Neural progenitor cell (in vitro differentiated cells): ENCODE measurements at regions not wholly inside any gene's neighbourhood (a gene's known extent, or its start where the extent isn't known, plus 50 kb on each side); places are given as distances from the start of the nearest gene placed in this dataset.
"Not testable (repeated sequence)": the region's sequence is repeated elsewhere in the genome, so short reads cannot be mapped to it uniquely, and the experiment has no call there.

ENCODE experiments used
- DNase-seq: peaks from one replicate; pipeline ENCODE4 v3.0.0-alpha.2; 2016; ENCODE audit warnings: low spot score
- H2AFZ ChIP-seq: fragments of 200-600 bp; sonication (generic); replicated peaks from 2 replicates; pipeline ENCODE4 v1.6.1; 2016; ENCODE audit warnings: antibody characterized with exemption
- H3F3A ChIP-seq: fragments of 200-600 bp; sonication (generic); 2 replicates; pipeline ENCODE4 v1.6.1; 2016; ENCODE audit warnings: antibody characterized with exemption, low read depth
- H3K27ac ChIP-seq: fragments of 200-600 bp; sonication (generic); 2 replicates; pipeline ENCODE4 v1.5.1; 2016; ENCODE audit warnings: mild to moderate bottlenecking
- H3K27me3 ChIP-seq: fragments of 200-600 bp; sonication (generic); 2 replicates; pipeline ENCODE4 v1.6.1; 2016; ENCODE audit warnings: mild to moderate bottlenecking, moderate library complexity
- H3K36me3 ChIP-seq: fragments of 200-600 bp; sonication (generic); 2 replicates; pipeline ENCODE4 v1.5.1; 2016
- H3K4me1 ChIP-seq: fragments of 200-600 bp; sonication (generic); 2 replicates; pipeline ENCODE4 v1.6.1; 2016; ENCODE audit warnings: mixed run types
- H3K4me2 ChIP-seq: fragments of 200-600 bp; sonication (generic); 2 replicates; pipeline ENCODE4 v1.6.1; 2016
- H3K4me3 ChIP-seq: fragments of 200-600 bp; sonication (generic); 2 replicates; pipeline ENCODE4 v1.5.1; 2016
- H3K79me2 ChIP-seq: fragments of 200-600 bp; sonication (generic); 2 replicates; pipeline ENCODE4 v1.6.1; 2016; ENCODE audit warnings: low read depth
- H3K9ac ChIP-seq: fragments of 200-600 bp; sonication (generic); 2 replicates; pipeline ENCODE4 v1.6.1; 2016
- H3K9me3 ChIP-seq: fragments of 200-600 bp; sonication (generic); 2 replicates; pipeline ENCODE4 v1.5.1; 2016; ENCODE audit warnings: low read depth
- H4K20me1 ChIP-seq: fragments of 200-600 bp; sonication (generic); 2 replicates; pipeline ENCODE4 v1.6.1; 2016; ENCODE audit warnings: low read depth
- H3K27ac Mint-ChIP-seq: 3 replicates; pipeline ENCODE4 v1.8.0; 2021; ENCODE audit warnings: mixed read lengths
- H3K27me3 Mint-ChIP-seq: 2 replicates; pipeline ENCODE4 v1.8.0; 2022; ENCODE audit warnings: low read depth, mild to moderate bottlenecking, inconsistent platforms, moderate library complexity, mixed read lengths; ENCODE audit not compliant: insufficient read depth
- H3K36me3 Mint-ChIP-seq: 3 replicates; pipeline ENCODE4 v1.8.0; 2021; ENCODE audit warnings: mixed read lengths
- H3K4me1 Mint-ChIP-seq: 3 replicates; pipeline ENCODE4 v1.8.0; 2021; ENCODE audit warnings: mixed read lengths
- H3K4me3 Mint-ChIP-seq: 3 replicates; pipeline ENCODE4 v1.8.0; 2021; ENCODE audit warnings: mild to moderate bottlenecking, moderate library complexity, mixed read lengths
- H3K9me3 Mint-ChIP-seq: 3 replicates; pipeline ENCODE4 v1.8.0; 2020; ENCODE audit warnings: mixed read lengths
- EZH2 ChIP-seq: fragments of 200-600 bp; sonication (generic); IDR thresholded peaks from 2 replicates; pipeline ENCODE4 v1.6.1; 2017; ENCODE audit warnings: antibody characterized with exemption, mild to moderate bottlenecking, moderate library complexity
- EZH2phosphoT487 ChIP-seq: fragments of 200-600 bp; sonication (generic); IDR thresholded peaks from 2 replicates; pipeline ENCODE4 v1.6.1; 2017; ENCODE audit warnings: antibody characterized with exemption
- TF ChIP-seq, protein P1 (sequence below): fragments of 200-600 bp; sonication (generic); IDR thresholded peaks from 2 replicates; pipeline ENCODE4 v1.5.1; 2017; ENCODE audit warnings: antibody characterized with exemption, mild to moderate bottlenecking

DNA sequence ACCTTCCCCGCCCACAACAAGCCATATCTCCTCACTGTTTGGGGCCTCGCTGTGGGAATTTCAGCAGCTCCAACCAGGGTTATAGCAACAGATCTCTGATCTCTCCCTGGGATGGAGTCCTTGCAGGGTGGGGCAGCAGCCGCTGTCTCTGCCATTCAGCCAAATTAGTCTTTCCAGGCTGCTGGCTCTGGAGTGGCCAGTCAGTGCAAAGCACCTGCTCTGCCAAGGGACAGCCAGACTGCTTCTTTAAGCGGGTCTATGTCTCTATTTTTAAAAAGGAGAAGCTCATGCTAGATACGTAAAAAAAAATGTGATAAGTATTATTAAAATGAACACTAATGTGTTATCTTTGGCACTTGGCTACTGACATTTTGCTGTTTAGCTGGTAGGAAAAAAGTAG is 380.2 kb downstream of the CDH10 start:
- Histone ChIP-seq H3K4me3 (no peak overlapping the region), H3K79me2 (no peaks in the 10 kb centered on the region), H2AFZ (peak overlapping the region; percentile 4), H3K27me3 (no peaks in the 10 kb centered on the region), H3K27ac (no peak overlapping the region), H3F3A (no peaks in the 10 kb centered on the region), H4K20me1 (no peaks in the 10 kb centered on the region), H3K4me2 (no peak overlapping the region), H3K9me3 (no peaks in the 10 kb centered on the region), H3K4me1 (no peaks in the 10 kb centered on the region), H3K36me3 (no peaks in the 10 kb centered on the region), H3K9ac (no peak overlapping the region)
- no peaks in the 10 kb centered on the region for H3K9me3 Mint-ChIP-seq
- DNase-seq = no peak
- H3K27me3 Mint-ChIP-seq = no peaks in the 10 kb centered on the region
- H3K4me3 Mint-ChIP-seq = no peak overlapping the region
- H3K36me3 Mint-ChIP-seq = no peaks in the 10 kb centered on the region
- H3K4me1 Mint-ChIP-seq = no peaks in the 10 kb centered on the region
- no peak for TF ChIP-seq EZH2phosphoT487
- TF ChIP-seq EZH2 = no peak
- TF ChIP-seq, protein P1, sequence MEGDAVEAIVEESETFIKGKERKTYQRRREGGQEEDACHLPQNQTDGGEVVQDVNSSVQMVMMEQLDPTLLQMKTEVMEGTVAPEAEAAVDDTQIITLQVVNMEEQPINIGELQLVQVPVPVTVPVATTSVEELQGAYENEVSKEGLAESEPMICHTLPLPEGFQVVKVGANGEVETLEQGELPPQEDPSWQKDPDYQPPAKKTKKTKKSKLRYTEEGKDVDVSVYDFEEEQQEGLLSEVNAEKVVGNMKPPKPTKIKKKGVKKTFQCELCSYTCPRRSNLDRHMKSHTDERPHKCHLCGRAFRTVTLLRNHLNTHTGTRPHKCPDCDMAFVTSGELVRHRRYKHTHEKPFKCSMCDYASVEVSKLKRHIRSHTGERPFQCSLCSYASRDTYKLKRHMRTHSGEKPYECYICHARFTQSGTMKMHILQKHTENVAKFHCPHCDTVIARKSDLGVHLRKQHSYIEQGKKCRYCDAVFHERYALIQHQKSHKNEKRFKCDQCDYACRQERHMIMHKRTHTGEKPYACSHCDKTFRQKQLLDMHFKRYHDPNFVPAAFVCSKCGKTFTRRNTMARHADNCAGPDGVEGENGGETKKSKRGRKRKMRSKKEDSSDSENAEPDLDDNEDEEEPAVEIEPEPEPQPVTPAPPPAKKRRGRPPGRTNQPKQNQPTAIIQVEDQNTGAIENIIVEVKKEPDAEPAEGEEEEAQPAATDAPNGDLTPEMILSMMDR = no peak
- H3K27ac Mint-ChIP-seq = no peak overlapping the region

DNA sequence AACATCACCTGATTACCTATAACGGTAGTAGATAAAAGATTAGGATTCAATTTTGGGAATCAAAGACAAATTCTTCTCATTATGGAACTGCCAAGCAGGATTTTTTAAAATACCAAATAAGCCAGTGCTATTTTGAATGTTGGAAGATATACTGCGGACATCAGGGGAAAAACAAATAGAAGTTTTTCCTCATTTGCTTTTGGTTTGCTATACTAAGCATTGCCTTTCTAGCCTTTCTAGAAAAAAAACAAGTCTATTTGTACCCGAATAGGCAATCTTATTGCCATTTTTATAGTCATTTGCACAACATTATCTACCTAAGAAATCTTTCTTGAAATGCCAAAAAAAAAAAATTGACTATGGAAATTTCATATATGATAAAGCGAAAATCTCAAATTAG is 379.5 kb downstream of the CDH10 start:
- H3K27me3 ChIP-seq = no peaks in the 10 kb centered on the region
- Mint-ChIP-seq H3K27me3 (no peaks in the 10 kb centered on the region), H3K4me3 (no peak overlapping the region), H3K9me3 (no peaks in the 10 kb centered on the region), H3K4me1 (no peaks in the 10 kb centered on the region), H3K27ac (no peak overlapping the region), H3K36me3 (no peaks in the 10 kb centered on the region)
- no peaks in the 10 kb centered on the region for H3K36me3 ChIP-seq
- H3F3A ChIP-seq = no peaks in the 10 kb centered on the region
- H3K4me1 ChIP-seq = no peaks in the 10 kb centered on the region
- no peak overlapping the region for H3K4me3 ChIP-seq
- TF ChIP-seq EZH2 (no peak), EZH2phosphoT487 (no peak)
- TF ChIP-seq, protein P1 = no peak
- no peaks in the 10 kb centered on the region for H3K9me3 ChIP-seq
- no peak overlapping the region for H3K9ac ChIP-seq
- H3K27ac ChIP-seq = no peak overlapping the region
- no peak overlapping the region for H2AFZ ChIP-seq
- no peaks in the 10 kb centered on the region for H3K79me2 ChIP-seq
- no peaks in the 10 kb centered on the region for H4K20me1 ChIP-seq
- no peak for DNase-seq
- no peak overlapping the region for H3K4me2 ChIP-seq

DNA sequence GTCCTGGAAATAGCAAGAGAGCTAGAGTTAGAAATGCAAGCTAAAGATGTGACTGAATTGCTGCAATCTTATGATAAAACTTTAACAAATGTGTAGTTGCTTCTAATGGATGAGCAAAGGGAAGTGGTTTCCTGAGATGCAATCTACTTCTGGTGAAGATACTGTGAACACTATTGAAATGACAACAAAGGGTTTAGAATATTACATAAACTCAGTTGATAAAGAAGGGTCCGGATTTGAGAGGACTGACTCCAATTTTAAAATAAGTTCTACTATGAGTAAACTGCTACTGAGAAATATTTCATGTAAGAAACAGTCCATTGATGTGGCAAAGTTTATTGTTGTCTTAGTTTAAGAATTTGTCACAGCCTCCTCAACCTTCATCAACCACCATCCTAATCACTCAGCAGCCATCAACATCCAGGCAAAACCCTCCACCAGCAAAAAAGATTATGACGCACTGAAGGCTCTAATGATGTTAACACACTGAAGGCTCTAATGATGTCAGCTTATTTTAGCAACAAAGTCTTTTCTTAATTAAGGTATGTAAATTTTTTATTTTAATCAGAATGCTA is 376.2 kb downstream of the CDH10 start:
- Mint-ChIP-seq H3K36me3 (no peaks in the 10 kb centered on the region), H3K9me3 (no peaks in the 10 kb centered on the region), H3K27me3 (no peaks in the 10 kb centered on the region), H3K4me1 (no peaks in the 10 kb centered on the region), H3K27ac (no peak overlapping the region), H3K4me3 (no peak overlapping the region)
- H4K20me1 ChIP-seq = no peaks in the 10 kb centered on the region
- H3K9me3 ChIP-seq = no peaks in the 10 kb centered on the region
- no peaks in the 10 kb centered on the region for H3F3A ChIP-seq
- no peak overlapping the region for H3K9ac ChIP-seq
- no peak overlapping the region for H3K4me3 ChIP-seq
- TF ChIP-seq, protein P1 = no peak
- no peak for TF ChIP-seq EZH2
- H3K4me1 ChIP-seq = no peaks in the 10 kb centered on the region
- no peak overlapping the region for H3K4me2 ChIP-seq
- no peaks in the 10 kb centered on the region for H3K79me2 ChIP-seq
- DNase-seq = no peak
- no peak overlapping the region for H3K27ac ChIP-seq
- H3K27me3 ChIP-seq = no peaks in the 10 kb centered on the region
- H2AFZ ChIP-seq = no peak overlapping the region
- H3K36me3 ChIP-seq = no peaks in the 10 kb centered on the region

DNA sequence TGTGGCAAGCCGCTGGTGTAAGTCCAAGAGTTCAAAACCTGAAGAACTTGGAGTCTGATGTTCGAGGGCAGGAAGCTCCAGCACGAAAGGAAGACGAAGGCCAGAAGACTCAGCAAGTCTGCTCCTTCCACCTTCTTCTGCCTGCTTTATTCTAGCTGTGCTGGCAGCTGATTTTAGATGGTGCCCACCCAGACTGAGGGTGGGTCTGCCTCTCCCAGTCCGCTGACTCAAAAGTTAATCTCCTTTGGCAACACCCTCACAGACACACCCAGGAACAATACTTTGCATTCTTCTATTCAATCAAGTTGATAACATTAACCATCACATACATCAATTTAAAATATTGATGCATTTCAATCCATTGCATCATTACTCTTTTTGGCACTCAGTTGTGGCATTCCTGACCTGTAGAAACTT is 373.1 kb downstream of the CDH10 start:
- H4K20me1 ChIP-seq, H3K4me3 ChIP-seq, H2AFZ ChIP-seq, H3K4me1 Mint-ChIP-seq, H3K4me3 Mint-ChIP-seq, H3F3A ChIP-seq, H3K9me3 Mint-ChIP-seq, H3K36me3 Mint-ChIP-seq, H3K9me3 ChIP-seq, H3K27ac ChIP-seq, H3K27me3 ChIP-seq, H3K9ac ChIP-seq, H3K36me3 ChIP-seq, H3K4me2 ChIP-seq, H3K4me1 ChIP-seq, H3K27ac Mint-ChIP-seq, H3K79me2 ChIP-seq, DNase-seq, H3K27me3 Mint-ChIP-seq: not testable (repeated sequence)
